NB4 (cell line): ENCODE measurements at regions not wholly inside any gene's neighbourhood (a gene's known extent, or its start where the extent isn't known, plus 50 kb on each side); places are given as distances from the start of the nearest gene placed in this dataset.

Source experiments
- CTCF ChIP-seq: IDR thresholded peaks from one replicate; pipeline ENCODE4 v1.5.1; 2012; ENCODE audit warnings: low read depth, low read length
- MAX ChIP-seq: IDR thresholded peaks from 2 replicates; pipeline ENCODE4 v1.6.1; 2011; ENCODE audit warnings: low read depth, low read length

- TF ChIP-seq MAX: no peak
- no peak for TF ChIP-seq CTCF
These were observed 500.4 kb downstream of the SLC4A3 start for GRCh38 chr2:220127876-220128275.
